ENCODE measurements at regions not wholly inside any gene's neighbourhood (a gene's known extent, or its start where the extent isn't known, plus 50 kb on each side); places are given as distances from the start of the nearest gene placed in this dataset.

DNA sequence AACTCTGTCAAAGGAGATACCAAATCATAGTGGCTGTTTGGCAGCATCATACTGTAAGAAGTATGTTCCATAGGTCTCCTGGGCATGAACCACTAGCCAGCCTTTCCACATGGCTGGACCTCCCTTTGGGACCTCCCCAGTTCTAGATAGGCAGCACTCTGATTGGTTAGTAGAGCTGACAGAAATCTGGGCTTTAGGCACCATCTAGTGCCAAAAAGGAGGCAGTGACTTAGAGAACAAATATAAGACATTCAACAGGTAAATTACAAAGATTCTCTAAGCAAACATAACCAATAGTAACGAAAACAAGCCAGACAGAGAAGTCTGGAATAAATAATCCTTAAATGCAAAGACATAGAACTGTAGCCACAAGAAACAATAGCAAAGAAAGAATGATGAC lies 148.0 kb upstream of the PDE3A start:
- no peaks in the 10 kb centered on the region for H3K9me3 ChIP-seq
- H3K36me3 ChIP-seq = no peaks in the 10 kb centered on the region
- H3K4me1 ChIP-seq = no peaks in the 10 kb centered on the region
- H3K27me3 ChIP-seq = no peaks in the 10 kb centered on the region
- TF ChIP-seq, protein P1, sequence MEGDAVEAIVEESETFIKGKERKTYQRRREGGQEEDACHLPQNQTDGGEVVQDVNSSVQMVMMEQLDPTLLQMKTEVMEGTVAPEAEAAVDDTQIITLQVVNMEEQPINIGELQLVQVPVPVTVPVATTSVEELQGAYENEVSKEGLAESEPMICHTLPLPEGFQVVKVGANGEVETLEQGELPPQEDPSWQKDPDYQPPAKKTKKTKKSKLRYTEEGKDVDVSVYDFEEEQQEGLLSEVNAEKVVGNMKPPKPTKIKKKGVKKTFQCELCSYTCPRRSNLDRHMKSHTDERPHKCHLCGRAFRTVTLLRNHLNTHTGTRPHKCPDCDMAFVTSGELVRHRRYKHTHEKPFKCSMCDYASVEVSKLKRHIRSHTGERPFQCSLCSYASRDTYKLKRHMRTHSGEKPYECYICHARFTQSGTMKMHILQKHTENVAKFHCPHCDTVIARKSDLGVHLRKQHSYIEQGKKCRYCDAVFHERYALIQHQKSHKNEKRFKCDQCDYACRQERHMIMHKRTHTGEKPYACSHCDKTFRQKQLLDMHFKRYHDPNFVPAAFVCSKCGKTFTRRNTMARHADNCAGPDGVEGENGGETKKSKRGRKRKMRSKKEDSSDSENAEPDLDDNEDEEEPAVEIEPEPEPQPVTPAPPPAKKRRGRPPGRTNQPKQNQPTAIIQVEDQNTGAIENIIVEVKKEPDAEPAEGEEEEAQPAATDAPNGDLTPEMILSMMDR (IDR thresholded peaks at IDR 0.05) = peak in 2 of 6 experiments; percentile 22 to 46
- no peak for TF ChIP-seq POLR2A (IDR thresholded peaks at IDR 0.05)
- 44 to 77% methylated on average over 1 of the region's 1 CpG for WGBS, 2 donors
- H3K4me3 ChIP-seq = no peak overlapping the region
- DNase-seq = no peak
- intact Hi-C loops (cut with DNase I) = no loop called here
- no peak overlapping the region for H3K27ac ChIP-seq

DNA sequence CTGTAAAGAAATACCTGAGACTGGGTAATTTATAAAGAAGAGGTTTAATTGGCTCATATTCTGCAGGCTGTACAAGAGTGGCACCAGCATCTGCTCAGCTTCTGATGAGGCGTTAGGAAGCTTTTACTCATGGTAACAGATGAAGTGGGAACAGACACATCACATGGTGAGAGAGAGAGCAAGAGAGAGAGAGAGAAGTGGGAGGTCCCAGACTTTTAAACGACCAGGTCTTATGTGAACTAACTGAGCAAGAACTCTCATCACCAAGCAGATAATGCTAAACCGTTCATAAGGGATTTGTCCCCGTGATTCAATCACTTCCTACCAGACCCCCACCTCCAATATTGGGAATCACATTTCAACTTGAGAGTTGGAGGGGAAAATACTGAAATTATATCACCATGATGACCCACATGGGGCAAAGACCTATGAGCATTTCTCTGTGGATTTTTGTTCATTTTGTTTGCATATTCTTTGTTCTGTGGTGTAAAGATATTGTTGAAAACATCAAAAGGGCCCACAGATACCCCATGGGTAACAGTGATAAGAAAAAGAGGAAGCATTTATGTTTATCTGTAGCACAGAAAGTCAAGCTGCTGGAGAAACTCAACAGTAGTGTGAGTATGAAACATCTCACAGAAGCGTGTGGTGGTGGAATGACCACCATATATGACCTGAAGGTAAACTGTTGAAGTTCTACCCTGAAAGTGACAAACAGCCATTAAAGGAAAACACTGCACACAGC lies 135.2 kb upstream of the PDE3A start:
- Histone ChIP-seq H3K4me3 (no peak overlapping the region), H3K36me3 (no peaks in the 10 kb centered on the region), H3K9me3 (no peaks in the 10 kb centered on the region), H3K27ac (no peak overlapping the region), H3K4me1 (no peaks in the 10 kb centered on the region), H3K27me3 (no peaks in the 10 kb centered on the region)
- no peak for DNase-seq
- no peak for TF ChIP-seq POLR2A (IDR thresholded peaks at IDR 0.05)
- TF ChIP-seq, protein P1 (IDR thresholded peaks at IDR 0.05) = no peak
- intact Hi-C loops (cut with DNase I) = no loop called here
- WGBS, 2 donors = 55 to 66% methylated on average over 5 of the region's 5 CpGs

DNA sequence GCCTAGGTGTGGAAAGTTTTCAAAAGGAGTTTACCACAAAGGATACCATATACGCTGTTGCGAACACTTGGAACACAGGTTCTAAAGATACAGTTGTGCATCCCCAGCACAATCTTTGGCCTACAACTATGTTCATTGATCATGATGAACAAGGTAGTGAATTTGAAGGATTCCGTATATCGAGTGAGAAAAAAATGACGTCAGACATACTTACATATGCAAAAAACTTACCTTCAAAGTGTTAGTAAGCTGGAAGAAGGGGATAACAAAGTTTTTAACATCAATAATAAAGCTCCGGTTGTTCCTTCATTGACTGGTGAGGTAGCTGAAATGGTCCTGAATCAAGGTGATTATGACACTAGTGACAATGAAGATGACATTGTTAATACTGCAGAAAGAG lies 133.9 kb upstream of the PDE3A start:
- Histone ChIP-seq H3K4me3 (no peak overlapping the region), H3K27me3 (no peaks in the 10 kb centered on the region), H3K36me3 (no peaks in the 10 kb centered on the region), H3K9me3 (no peaks in the 10 kb centered on the region), H3K4me1 (no peaks in the 10 kb centered on the region), H3K27ac (no peak overlapping the region)
- intact Hi-C loops (cut with DNase I) = no loop called here
- DNase-seq = no peak
- WGBS, 2 donors = 87 to 88% methylated on average over 6 of the region's 6 CpGs
- TF ChIP-seq, protein P1 (IDR thresholded peaks at IDR 0.05) = no peak
- TF ChIP-seq POLR2A (IDR thresholded peaks at IDR 0.05) = no peak

DNA sequence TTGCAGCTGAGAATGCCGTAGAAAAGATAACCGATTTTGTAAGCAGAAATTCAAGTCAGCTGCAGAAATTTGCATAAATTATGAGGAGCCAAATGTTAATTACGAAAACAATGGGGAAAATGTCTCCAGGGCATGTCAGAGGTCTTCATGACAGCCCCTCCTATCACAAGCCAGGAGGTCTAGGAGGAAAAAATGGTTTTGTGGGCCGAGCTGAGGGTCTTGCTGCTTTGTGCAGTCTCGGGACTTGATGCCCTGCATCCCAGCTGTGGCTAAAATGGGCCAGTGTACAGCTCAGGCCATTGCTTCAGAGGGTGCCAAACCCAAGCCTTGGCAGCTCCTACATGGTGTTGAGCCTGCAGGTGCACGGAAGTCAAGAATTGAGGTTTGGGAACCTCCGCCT lies 131.2 kb upstream of the PDE3A start:
- Histone ChIP-seq H3K4me3 (no peak overlapping the region), H3K36me3 (no peaks in the 10 kb centered on the region), H3K27ac (no peak overlapping the region), H3K27me3 (no peaks in the 10 kb centered on the region), H3K9me3 (no peaks in the 10 kb centered on the region), H3K4me1 (no peaks in the 10 kb centered on the region)
- no peak for DNase-seq
- 79 to 84% methylated on average over 7 of the region's 7 CpGs for whole genome bisulfite sequencing, 2 donors
- intact Hi-C loops (cut with DNase I) = no loop called here
- TF ChIP-seq POLR2A (IDR thresholded peaks at IDR 0.05) = no peak
- TF ChIP-seq, protein P1 (IDR thresholded peaks at IDR 0.05) = no peak

DNA sequence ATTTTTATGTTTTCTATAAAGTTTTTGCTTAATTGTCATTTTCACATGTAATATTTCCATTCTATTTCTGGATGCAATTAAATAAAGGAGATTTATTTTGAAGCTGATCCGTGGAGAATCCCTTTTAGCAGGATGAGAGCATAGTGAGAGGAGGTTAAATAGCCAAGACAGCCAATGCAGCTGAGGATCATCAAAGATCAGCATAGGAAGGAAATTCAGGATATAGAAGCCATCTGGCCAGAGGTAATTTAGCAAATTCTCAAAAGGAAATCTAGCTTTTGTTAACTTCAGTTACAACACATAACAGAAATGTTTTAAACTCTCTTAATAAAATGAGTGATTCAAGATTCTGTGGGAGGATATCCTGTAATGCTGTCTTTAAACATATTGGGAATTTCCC lies 122.8 kb upstream of the PDE3A start:
- H3K4me3 ChIP-seq = no peak overlapping the region
- no peak overlapping the region for H3K27ac ChIP-seq
- H3K9me3 ChIP-seq = no peaks in the 10 kb centered on the region
- H3K36me3 ChIP-seq = no peaks in the 10 kb centered on the region
- no peaks in the 10 kb centered on the region for H3K27me3 ChIP-seq
- DNase-seq = no peak
- 24 to 50% methylated on average over 1 of the region's 1 CpG for WGBS, 2 donors
- no peaks in the 10 kb centered on the region for H3K4me1 ChIP-seq
- TF ChIP-seq, protein P1 (IDR thresholded peaks at IDR 0.05) = no peak
- TF ChIP-seq POLR2A (IDR thresholded peaks at IDR 0.05) = no peak
- intact Hi-C loops (cut with DNase I) = no loop called here
